Epidermal melanocyte (primary cell): ENCODE measurements at regions not wholly inside any gene's neighbourhood (a gene's known extent, or its start where the extent isn't known, plus 50 kb on each side); places are given as distances from the start of the nearest gene placed in this dataset.

Experiments used
- DNase-seq: peaks from one replicate; pipeline ENCODE4 v3.0.0; 2011; ENCODE audit warnings: low spot score; ENCODE audit not compliant: insufficient read length

DNA sequence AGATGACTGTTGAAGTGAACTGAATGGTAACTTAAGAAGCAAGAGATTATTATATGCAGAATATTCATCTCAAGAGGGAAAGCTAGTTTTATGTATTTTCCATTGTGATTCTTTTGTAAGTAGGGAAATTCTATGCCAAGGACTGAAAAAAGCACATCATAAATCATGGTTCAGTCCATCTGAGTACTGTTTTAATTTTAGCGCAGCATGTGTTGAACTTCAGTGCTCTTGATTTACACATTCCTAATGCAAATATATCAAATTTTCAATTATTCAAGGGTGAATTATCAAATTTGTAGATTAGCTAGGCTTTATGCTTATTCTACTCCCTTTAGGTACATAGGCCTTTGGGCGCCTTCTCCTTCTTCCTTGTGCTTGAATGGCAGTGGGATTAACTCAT is 50.3 kb upstream of the TCF12 start:
- DNase-seq = no peak

GRCh38 chr15:56866803-56867202 is 51.6 kb upstream of the TCF12 start:
- no peak for DNase-seq

GRCh38 chr15:56857828-56858227 is 60.6 kb upstream of the TCF12 start:
- DNase-seq = no peak

- DNase-seq = no peak
These were observed 61.5 kb upstream of the TCF12 start for GRCh38 chr15:56856934-56857333.

- no peak for DNase-seq
These were observed 73.6 kb upstream of the TCF12 start for GRCh38 chr15:56844892-56845291.

GRCh38 chr15:56844471-56844870 is 74.0 kb upstream of the TCF12 start:
- no peak for DNase-seq

GRCh38 chr15:56839641-56840040 is 78.8 kb upstream of the TCF12 start:
- no peak for DNase-seq

GRCh38 chr15:56839099-56839498 is 79.3 kb upstream of the TCF12 start:
- no peak for DNase-seq

- DNase-seq = no peak
These were observed 80.4 kb upstream of the TCF12 start for GRCh38 chr15:56838085-56838484.

DNA sequence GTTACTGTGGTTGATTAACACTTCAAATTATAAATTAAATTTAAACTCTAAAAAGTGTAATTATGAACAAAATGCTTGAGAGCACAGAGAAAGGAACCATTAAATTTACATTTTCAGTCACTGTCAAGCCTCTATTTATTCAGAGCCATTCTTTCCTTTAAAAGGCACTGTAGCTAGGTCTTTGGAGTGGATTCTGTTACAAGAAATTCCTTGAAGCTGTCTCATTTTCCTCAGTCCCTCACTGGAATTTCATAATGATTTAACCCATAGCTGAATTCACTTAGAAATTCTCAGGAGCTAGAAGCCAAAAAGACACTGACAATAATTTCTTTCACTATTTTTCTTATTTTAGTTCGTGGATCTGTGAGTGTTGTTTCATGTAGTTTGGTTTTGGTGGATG is 81.2 kb upstream of the TCF12 start:
- DNase-seq = no peak

- no peak for DNase-seq
These were observed 82.7 kb upstream of the TCF12 start for GRCh38 chr15:56835718-56836171.

GRCh38 chr15:56832125-56832524 is 86.3 kb upstream of the TCF12 start:
- no peak for DNase-seq

DNA sequence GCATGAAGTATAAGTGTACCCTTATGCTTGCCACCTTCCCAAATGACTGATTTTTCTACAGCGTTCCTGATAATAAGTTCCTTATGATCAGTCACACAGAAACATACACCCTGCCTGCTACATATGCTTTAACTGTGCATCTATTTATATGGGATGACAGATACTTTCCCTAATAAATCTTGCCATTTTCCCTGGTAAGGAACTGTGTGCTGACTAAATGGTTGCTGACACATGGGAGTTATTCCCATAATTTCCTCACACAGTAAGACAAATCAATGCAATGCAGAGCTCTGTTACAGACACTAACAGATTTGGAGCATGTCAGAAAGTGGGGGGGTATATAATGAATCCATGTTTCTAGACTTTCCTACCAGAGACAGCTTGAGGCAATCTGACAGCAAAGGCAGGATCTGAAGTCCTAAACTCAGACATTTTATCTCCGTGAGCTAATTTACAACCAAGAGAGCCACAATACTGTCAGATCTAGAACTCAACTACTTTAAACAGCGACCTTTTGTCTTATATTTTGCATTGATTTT is 86.9 kb upstream of the TCF12 start:
- DNase-seq = no peak

DNA sequence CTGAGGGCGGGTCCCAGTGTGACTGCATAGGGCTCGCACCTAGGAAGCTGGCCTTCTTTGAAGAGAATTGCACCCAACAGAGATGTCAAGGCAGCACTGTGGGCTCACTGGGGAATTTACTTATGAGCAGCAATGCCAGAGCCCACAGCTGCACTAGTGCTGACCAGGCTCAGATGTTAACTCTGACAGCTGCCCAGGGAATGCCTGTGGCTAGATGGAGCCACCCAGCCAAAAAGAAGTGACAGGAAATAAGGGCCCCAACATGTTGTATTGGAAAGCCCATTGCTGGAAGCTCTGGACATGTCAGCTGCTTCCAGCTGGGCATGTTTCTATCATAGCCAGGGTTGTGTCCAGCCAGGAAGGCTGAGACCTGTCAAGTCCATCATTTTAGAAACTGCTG is 90.9 kb upstream of the ZNF280D start:
- DNase-seq = no peak

DNA sequence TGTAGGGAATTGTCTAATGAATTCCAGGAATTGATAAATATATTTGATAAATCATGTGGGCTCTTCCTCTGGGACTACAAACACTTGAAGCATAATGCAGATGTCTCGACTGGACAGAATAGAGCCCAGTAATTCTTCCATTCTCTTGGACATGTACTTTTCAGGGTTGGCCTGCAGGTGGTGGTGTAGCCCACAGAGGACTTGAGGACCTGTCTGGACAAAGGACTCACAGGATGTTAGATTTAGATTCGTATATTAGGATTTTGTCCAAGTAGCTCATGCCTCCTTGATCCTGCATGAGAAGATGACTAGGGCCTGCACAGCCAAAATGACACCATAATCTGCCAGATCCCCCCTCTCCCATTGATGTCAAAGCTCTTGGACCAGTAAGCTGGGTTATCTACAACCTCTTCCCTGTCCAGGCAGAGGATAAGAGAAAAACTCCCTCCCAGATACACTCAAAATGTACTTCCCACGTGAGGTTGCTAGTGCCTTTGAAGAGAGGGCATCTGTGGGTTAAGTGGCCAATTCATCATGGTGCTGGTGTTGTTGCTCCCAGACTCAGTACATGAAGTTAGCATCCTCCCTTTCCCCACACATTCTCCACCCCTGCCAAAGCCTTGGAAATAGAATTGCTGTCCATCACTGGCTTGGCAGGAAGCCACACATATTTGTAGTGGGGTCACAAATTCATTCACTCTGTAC is 88.6 kb upstream of the ZNF280D start:
- peak; percentile 62 for DNase-seq

- DNase-seq = no peak
These were observed 87.0 kb upstream of the ZNF280D start for GRCh38 chr15:56820333-56820732.

- no peak for DNase-seq
These were observed 84.2 kb upstream of the ZNF280D start for GRCh38 chr15:56817321-56818080.

DNA sequence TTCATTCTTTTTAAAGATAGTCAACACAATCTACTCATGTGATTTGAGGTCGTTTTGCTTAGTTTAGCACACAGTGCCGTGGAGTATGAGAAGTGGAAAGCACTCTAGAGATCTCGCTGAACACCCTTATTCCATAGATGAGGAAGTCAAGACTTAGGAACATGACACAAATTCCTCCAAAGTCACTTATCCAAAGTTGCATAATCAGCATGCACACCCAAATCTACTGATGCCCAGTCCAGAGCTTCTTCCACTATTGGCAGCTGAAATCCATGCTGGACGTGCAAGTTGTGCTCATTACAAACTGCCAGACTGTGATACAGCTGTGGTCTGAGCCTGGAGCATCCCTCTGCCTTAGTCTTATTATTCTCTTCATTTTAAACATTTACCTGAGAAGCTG is 83.5 kb upstream of the ZNF280D start:
- no peak for DNase-seq

- DNase-seq = no peak
These were observed 81.9 kb upstream of the ZNF280D start for GRCh38 chr15:56815247-56815646.

DNA sequence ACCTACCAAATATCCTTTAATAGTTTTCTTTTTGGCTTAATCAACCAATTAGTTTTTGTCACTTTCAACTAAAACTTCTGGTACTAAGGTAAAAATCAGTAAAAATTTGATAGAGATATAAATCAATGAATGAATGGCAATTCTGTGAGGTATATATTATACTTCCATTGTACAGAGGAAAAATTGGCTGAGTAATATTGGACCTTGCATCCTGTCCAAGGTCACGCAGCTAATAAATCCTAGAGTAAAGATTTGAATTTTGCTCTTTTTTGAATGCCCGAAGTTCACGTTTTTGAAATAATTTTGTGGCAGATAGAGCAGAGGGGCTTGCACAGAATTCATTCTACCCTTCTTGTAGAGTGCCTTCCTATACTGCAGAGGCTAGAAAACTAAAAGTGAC is 81.1 kb upstream of the ZNF280D start:
- no peak for DNase-seq

- DNase-seq = no peak
These were observed 80.7 kb upstream of the ZNF280D start for GRCh38 chr15:56813995-56814394.

DNA sequence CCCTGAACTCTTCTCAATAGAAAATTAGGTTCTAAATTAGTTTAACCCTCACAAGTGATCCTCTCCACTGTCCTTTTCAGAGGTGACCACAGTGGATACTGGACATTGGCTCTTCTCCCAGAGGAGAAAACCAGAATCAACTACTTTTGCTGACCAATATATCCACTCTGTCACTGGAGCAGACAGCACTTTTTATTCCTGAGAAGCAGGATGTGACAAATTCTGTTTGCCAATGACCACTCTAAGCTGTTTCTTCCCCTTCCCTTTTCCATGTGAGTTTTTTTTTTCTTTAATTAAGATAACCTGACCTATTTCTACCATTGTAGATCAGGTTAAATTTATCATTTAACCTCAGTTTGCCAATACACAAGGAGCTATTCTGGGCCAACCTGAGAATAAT is 79.7 kb upstream of the ZNF280D start:
- DNase-seq = no peak

GRCh38 chr15:56812221-56812620 is 78.9 kb upstream of the ZNF280D start:
- DNase-seq = no peak
